WTC11 (cell line): ENCODE measurements at regions not wholly inside any gene's neighbourhood (a gene's known extent, or its start where the extent isn't known, plus 50 kb on each side); places are given as distances from the start of the nearest gene placed in this dataset.

ENCODE experiments used
- ATAC-seq: fragments of 200-7000 bp; cut with Tn5 transposase; 2 replicates; pipeline ENCODE4 v1.10.0; 2021; ENCODE audit warnings: mild to moderate bottlenecking, moderate library complexity
- CTCF ChIA-PET: fragments of 300-600 bp; sonication (Branson Sonifier 250); formaldehyde crosslinking; loops from one replicate; lab custom pipeline; 2021; ENCODE audit warnings: antibody characterized with exemption; lab: Charles Lee
- POLR2A ChIA-PET: fragments of 350-600 bp; sonication (Branson Sonifier 250); formaldehyde crosslinking; loops from one replicate; lab custom pipeline; 2021; ENCODE audit warnings: antibody characterized with exemption; lab: Charles Lee
- DNase-seq: peaks from one replicate; pipeline ENCODE4 v3.0.0; 2021; ENCODE audit warnings: low spot score
- H3K27ac Mint-ChIP-seq: 2 replicates; pipeline ENCODE4 v1.8.0; 2021; ENCODE audit warnings: mixed read lengths
- H3K27me3 Mint-ChIP-seq: 2 replicates; pipeline ENCODE4 v1.8.0; 2021; ENCODE audit warnings: low read depth, mild to moderate bottlenecking, moderate library complexity, mixed read lengths
- H3K36me3 Mint-ChIP-seq: 2 replicates; pipeline ENCODE4 v1.8.0; 2021; ENCODE audit warnings: mixed read lengths
- H3K4me1 Mint-ChIP-seq: 2 replicates; pipeline ENCODE4 v1.8.0; 2022; ENCODE audit warnings: mixed read lengths
- H3K4me3 Mint-ChIP-seq: 2 replicates; pipeline ENCODE4 v1.8.0; 2021; ENCODE audit warnings: mild to moderate bottlenecking, moderate library complexity, mixed read lengths
- H3K9me3 Mint-ChIP-seq: 2 replicates; pipeline ENCODE4 v1.8.0; 2021; ENCODE audit warnings: mixed read lengths
- ARID4B ChIP-seq: sonication (generic); formaldehyde crosslinking; IDR thresholded peaks from 2 replicates; pipeline ENCODE4 v1.8.0; 2023; ENCODE audit warnings: missing genetic modification reagents, mild to moderate bottlenecking, borderline replicate concordance
- CREM ChIP-seq: sonication (generic); formaldehyde crosslinking; IDR thresholded peaks from 2 replicates; pipeline ENCODE4 v1.8.1; 2022; ENCODE audit warnings: mild to moderate bottlenecking, missing genetic modification reagents, moderate library complexity
- ELF4 ChIP-seq: sonication (generic); formaldehyde crosslinking; IDR thresholded peaks from 2 replicates; pipeline ENCODE4 v1.8.1; 2022; ENCODE audit warnings: low read depth, mild to moderate bottlenecking, moderate library complexity, missing genetic modification reagents
- EMX1 ChIP-seq: fragments of 250-450 bp; sonication (Bioruptor Pico); IDR thresholded peaks from 2 replicates; pipeline ENCODE4 v1.8.0; 2021; ENCODE audit warnings: mild to moderate bottlenecking
- ESRRA ChIP-seq: sonication (generic); formaldehyde crosslinking; IDR thresholded peaks from 2 replicates; pipeline ENCODE4 v1.8.1; 2022; ENCODE audit warnings: mild to moderate bottlenecking, missing genetic modification reagents, borderline replicate concordance
- GABPB1 ChIP-seq: sonication (generic); formaldehyde crosslinking; IDR thresholded peaks from 2 replicates; pipeline ENCODE4 v1.8.1; 2023; ENCODE audit warnings: mild to moderate bottlenecking, missing genetic modification reagents
- IRF1 ChIP-seq: sonication (generic); formaldehyde crosslinking; IDR thresholded peaks from 2 replicates; pipeline ENCODE4 v1.8.0; 2023; ENCODE audit warnings: missing genetic modification reagents
- MAX ChIP-seq: sonication (generic); formaldehyde crosslinking; IDR thresholded peaks from 2 replicates; pipeline ENCODE4 v1.8.0; 2022; ENCODE audit warnings: mild to moderate bottlenecking, missing genetic modification reagents
- NR1H2 ChIP-seq: sonication (generic); formaldehyde crosslinking; IDR thresholded peaks from 2 replicates; pipeline ENCODE4 v1.9.0; 2021; ENCODE audit warnings: mild to moderate bottlenecking, moderate library complexity, missing genetic modification reagents
- PRDM15 ChIP-seq: sonication (generic); formaldehyde crosslinking; IDR thresholded peaks from 2 replicates; pipeline ENCODE4 v1.8.0; 2022; ENCODE audit warnings: missing genetic modification reagents
- PREB ChIP-seq: sonication (generic); formaldehyde crosslinking; IDR thresholded peaks from 2 replicates; pipeline ENCODE4 v1.8.1; 2022; ENCODE audit warnings: mild to moderate bottlenecking, missing genetic modification reagents, moderate library complexity, borderline replicate concordance
- SMAD3 ChIP-seq: sonication (generic); formaldehyde crosslinking; IDR thresholded peaks from 2 replicates; pipeline ENCODE4 v1.8.0; 2022; ENCODE audit warnings: missing genetic modification reagents, mild to moderate bottlenecking, borderline replicate concordance
- SMAD4 ChIP-seq: sonication (generic); formaldehyde crosslinking; IDR thresholded peaks from 2 replicates; pipeline ENCODE4 v1.8.0; 2022; ENCODE audit warnings: mild to moderate bottlenecking, missing genetic modification reagents
- ZBTB21 ChIP-seq: sonication (generic); formaldehyde crosslinking; IDR thresholded peaks from 2 replicates; pipeline ENCODE4 v1.8.1; 2023; ENCODE audit warnings: mild to moderate bottlenecking, missing genetic modification reagents, borderline replicate concordance
- ZNF263 ChIP-seq: sonication (generic); formaldehyde crosslinking; IDR thresholded peaks from 2 replicates; pipeline ENCODE4 v1.8.1; 2022; ENCODE audit warnings: low read depth, mild to moderate bottlenecking, moderate library complexity, missing genetic modification reagents

- Mint-ChIP-seq H3K9me3 (peaks cover 22% of the 10 kb centered on the region), H3K4me1 (peaks cover 19% of the 10 kb centered on the region)
- POLR2A ChIA-PET = no interaction called here
- TF ChIP-seq ZNF263 (CRISPR knock-in tag) (no peak), PREB (CRISPR knock-in tag) (no peak), MAX (CRISPR knock-in tag) (no peak), GABPB1 (CRISPR knock-in tag) (no peak), ELF4 (CRISPR knock-in tag) (no peak)
- TF ChIP-seq, all 79 proteins: peak for 0
- no peaks in the 10 kb centered on the region for H3K27me3 Mint-ChIP-seq
- no peak overlapping the region for H3K27ac Mint-ChIP-seq
- CTCF ChIA-PET = no interaction called here
- H3K4me3 Mint-ChIP-seq = no peak overlapping the region
- DNase-seq (no peak), ATAC-seq (no peak)
- peaks cover 18% of the 10 kb centered on the region for H3K36me3 Mint-ChIP-seq
These were observed 567.6 kb upstream of the ADAMTS16 start for GRCh38 chr5:4572311-4573100.

GRCh38 chr5:4575608-4576007 is 564.5 kb upstream of the ADAMTS16 start:
- Mint-ChIP-seq H3K4me1 (peaks cover 24% of the 10 kb centered on the region), H3K36me3 (peaks cover 18% of the 10 kb centered on the region), H3K9me3 (peaks cover 23% of the 10 kb centered on the region), H3K27me3 (no peaks in the 10 kb centered on the region), H3K27ac (no peak overlapping the region), H3K4me3 (no peak overlapping the region)
- CTCF ChIA-PET = no interaction called here
- no peak for ATAC-seq
- DNase-seq = no peak
- TF ChIP-seq PRDM15 (CRISPR knock-in tag) (no peak), SMAD3 (no peak), CREM (CRISPR knock-in tag) (no peak), SMAD4 (CRISPR knock-in tag) (no peak), ZBTB21 (CRISPR knock-in tag) (no peak), NR1H2 (no peak), ARID4B (no peak), ELF4 (CRISPR knock-in tag) (no peak), ESRRA (no peak), EMX1 (no peak), IRF1 (CRISPR knock-in tag) (no peak)
- POLR2A ChIA-PET = no interaction called here
